ENCODE measurements at regions not wholly inside any gene's neighbourhood (a gene's known extent, or its start where the extent isn't known, plus 50 kb on each side); places are given as distances from the start of the nearest gene placed in this dataset.

DNA sequence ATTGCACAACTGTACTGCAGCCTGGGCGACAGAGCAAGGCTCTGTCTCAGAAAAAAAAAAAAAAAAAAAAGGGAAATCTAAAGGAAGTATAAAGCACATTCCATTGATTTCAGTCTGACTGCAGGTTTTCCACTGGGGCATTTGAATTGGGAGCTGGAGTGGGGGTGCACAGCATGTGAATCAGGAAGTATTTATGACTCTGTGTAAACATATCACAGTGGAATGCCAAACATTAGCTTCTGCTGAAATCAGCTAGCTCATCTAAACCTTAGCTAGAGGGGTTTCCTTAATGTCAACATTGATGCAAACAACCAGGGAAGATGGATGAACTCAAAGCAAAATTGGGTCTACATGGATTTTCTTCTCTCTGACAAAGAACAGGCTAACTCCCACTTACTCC lies 641.0 kb upstream of the EEF2KMT start:
- TF ChIP-seq, protein P1, sequence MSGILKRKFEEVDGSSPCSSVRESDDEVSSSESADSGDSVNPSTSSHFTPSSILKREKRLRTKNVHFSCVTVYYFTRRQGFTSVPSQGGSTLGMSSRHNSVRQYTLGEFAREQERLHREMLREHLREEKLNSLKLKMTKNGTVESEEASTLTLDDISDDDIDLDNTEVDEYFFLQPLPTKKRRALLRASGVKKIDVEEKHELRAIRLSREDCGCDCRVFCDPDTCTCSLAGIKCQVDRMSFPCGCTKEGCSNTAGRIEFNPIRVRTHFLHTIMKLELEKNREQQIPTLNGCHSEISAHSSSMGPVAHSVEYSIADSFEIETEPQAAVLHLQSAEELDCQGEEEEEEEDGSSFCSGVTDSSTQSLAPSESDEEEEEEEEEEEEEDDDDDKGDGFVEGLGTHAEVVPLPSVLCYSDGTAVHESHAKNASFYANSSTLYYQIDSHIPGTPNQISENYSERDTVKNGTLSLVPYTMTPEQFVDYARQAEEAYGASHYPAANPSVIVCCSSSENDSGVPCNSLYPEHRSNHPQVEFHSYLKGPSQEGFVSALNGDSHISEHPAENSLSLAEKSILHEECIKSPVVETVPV (CRISPR knock-in tag; IDR thresholded peaks at IDR 0.05) = no peak
- TF ChIP-seq, protein P2, sequence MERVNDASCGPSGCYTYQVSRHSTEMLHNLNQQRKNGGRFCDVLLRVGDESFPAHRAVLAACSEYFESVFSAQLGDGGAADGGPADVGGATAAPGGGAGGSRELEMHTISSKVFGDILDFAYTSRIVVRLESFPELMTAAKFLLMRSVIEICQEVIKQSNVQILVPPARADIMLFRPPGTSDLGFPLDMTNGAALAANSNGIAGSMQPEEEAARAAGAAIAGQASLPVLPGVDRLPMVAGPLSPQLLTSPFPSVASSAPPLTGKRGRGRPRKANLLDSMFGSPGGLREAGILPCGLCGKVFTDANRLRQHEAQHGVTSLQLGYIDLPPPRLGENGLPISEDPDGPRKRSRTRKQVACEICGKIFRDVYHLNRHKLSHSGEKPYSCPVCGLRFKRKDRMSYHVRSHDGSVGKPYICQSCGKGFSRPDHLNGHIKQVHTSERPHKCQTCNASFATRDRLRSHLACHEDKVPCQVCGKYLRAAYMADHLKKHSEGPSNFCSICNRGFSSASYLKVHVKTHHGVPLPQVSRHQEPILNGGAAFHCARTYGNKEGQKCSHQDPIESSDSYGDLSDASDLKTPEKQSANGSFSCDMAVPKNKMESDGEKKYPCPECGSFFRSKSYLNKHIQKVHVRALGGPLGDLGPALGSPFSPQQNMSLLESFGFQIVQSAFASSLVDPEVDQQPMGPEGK (CRISPR knock-in tag; IDR thresholded peaks at IDR 0.05; ENCODE audit: borderline replicate concordance) = no peak
- TF ChIP-seq RARB (CRISPR knock-in tag; IDR thresholded peaks at IDR 0.05) (no peak), ESRRG (CRISPR knock-in tag; IDR thresholded peaks at IDR 0.05) (no peak)

Data from SK-N-SH treated with all-trans-retinoic acid at 6 μM for 48 hours (cell line).